GM19452 (cell line): ENCODE measurements at regions not wholly inside any gene's neighbourhood (a gene's known extent, or its start where the extent isn't known, plus 50 kb on each side); places are given as distances from the start of the nearest gene placed in this dataset.
"Not testable (repeated sequence)": the region's sequence is repeated elsewhere in the genome, so short reads cannot be mapped to it uniquely, and the experiment has no call there.

Experiments used
- ATAC-seq: cut with Tn5 transposase; IDR thresholded peaks from one replicate; pipeline ENCODE4 v1.9.1; 2021; ENCODE audit not compliant: unreplicated experiment

GRCh38 chr12:90514325-90514724, 440.7 kb downstream of the CCER1 start:
- ATAC-seq: no peak

- ATAC-seq: no peak
These were observed 442.5 kb downstream of the CCER1 start for GRCh38 chr12:90512518-90512917.

- ATAC-seq: no peak
These were observed 444.0 kb downstream of the CCER1 start for GRCh38 chr12:90510948-90511347.

GRCh38 chr12:90504806-90505205, 450.2 kb downstream of the CCER1 start:
- ATAC-seq: no peak

- no peak for ATAC-seq
These were observed 452.9 kb downstream of the CCER1 start for GRCh38 chr12:90502070-90502469.

GRCh38 chr12:90501412-90501811, 453.6 kb downstream of the CCER1 start:
- no peak for ATAC-seq

- no peak for ATAC-seq
These were observed 455.2 kb downstream of the CCER1 start for GRCh38 chr12:90499795-90500194.

GRCh38 chr12:90497923-90498545, 456.9 kb downstream of the CCER1 start:
- ATAC-seq: no peak

- no peak for ATAC-seq
These were observed 464.6 kb downstream of the CCER1 start for GRCh38 chr12:90490355-90490754.

- no peak for ATAC-seq
These were observed 465.8 kb downstream of the CCER1 start for GRCh38 chr12:90489141-90489540.

- ATAC-seq: no peak
These were observed 469.4 kb downstream of the CCER1 start for GRCh38 chr12:90485560-90485959.

- no peak for ATAC-seq
These were observed 470.9 kb downstream of the CCER1 start for GRCh38 chr12:90484094-90484493.

GRCh38 chr12:90481748-90482147, 473.2 kb downstream of the CCER1 start:
- ATAC-seq: no peak

GRCh38 chr12:90479237-90479636, 475.7 kb downstream of the CCER1 start:
- no peak for ATAC-seq

GRCh38 chr12:90473831-90474230, 481.1 kb downstream of the CCER1 start:
- ATAC-seq: no peak

GRCh38 chr12:90460681-90461080, 494.3 kb downstream of the CCER1 start:
- ATAC-seq: no peak

GRCh38 chr12:90456248-90456647, 498.7 kb downstream of the CCER1 start:
- no peak for ATAC-seq

- ATAC-seq: no peak
These were observed 499.2 kb downstream of the CCER1 start for GRCh38 chr12:90455756-90456155.

- no peak for ATAC-seq
These were observed 505.4 kb downstream of the CCER1 start for GRCh38 chr12:90449611-90450010.

- ATAC-seq: not testable (repeated sequence)
These were observed 511.5 kb downstream of the CCER1 start for GRCh38 chr12:90443466-90443865.

- ATAC-seq: no peak
These were observed 513.5 kb downstream of the CCER1 start for GRCh38 chr12:90441431-90441830.

GRCh38 chr12:90428881-90429280, 526.1 kb downstream of the CCER1 start:
- no peak for ATAC-seq

GRCh38 chr12:90428465-90428864, 526.5 kb downstream of the CCER1 start:
- no peak for ATAC-seq
